Kidney glomerular epithelial cell (primary cell): ENCODE measurements at regions not wholly inside any gene's neighbourhood (a gene's known extent, or its start where the extent isn't known, plus 50 kb on each side); places are given as distances from the start of the nearest gene placed in this dataset.
A peak's percentile ranks its signal among the peaks of the same experiment; 100 is the strongest.

ENCODE experiments used
- DNase-seq: peaks from one replicate; lab custom pipeline; 2025; lab: John Stamatoyannopoulos, UW

DNA sequence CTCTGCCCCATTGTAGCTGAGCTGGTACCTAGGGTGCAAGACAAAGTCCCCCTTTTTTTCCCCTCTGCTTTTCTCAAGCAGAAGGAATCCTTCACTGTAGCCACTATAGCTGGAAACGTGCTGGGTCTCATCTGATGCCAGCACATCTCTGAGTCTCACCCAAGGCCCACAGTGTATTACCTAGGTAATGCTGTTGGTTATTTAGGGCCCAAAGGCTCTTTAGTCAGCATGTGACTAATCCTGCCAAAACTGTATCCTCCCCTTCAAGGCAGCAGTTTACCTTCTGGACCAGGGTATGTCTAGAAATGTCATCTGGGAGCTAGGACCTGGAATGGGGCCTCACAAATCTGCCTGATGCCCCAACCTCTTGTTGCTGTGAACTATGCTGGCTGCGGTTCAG, 423.4 kb downstream of the NUF2 start:
- no peak for DNase-seq

DNA sequence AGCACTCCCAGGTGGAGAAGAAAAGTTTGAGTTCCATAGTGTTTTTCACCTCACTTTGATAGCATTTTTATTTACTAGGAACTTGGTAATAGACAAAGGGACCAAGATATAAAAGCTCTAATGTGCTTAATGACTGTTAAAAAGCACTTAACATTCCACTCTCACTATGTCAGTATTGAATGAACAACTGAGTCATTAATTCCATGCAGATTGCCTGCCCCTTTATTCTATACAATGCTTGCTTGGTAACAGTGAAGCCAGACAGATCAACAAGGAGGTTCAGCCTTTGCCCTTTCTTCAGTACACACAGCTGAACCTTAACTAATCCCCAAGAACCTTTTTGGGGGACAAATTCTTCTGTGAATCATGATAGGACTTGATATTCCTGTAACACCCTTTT, 425.5 kb downstream of the NUF2 start:
- no peak for DNase-seq

GRCh38 chr1:163747855-163748254, 426.1 kb downstream of the NUF2 start:
- no peak for DNase-seq

GRCh38 chr1:163758977-163759670, 437.4 kb downstream of the NUF2 start:
- DNase-seq, result no peak

GRCh38 chr1:163761898-163762297, 440.1 kb downstream of the NUF2 start:
- DNase-seq, result no peak

GRCh38 chr1:163766257-163766918, 444.6 kb downstream of the NUF2 start:
- DNase-seq, result no peak

- no peak for DNase-seq
Measured at GRCh38 chr1:163768576-163768975, 446.8 kb downstream of the NUF2 start.

DNA sequence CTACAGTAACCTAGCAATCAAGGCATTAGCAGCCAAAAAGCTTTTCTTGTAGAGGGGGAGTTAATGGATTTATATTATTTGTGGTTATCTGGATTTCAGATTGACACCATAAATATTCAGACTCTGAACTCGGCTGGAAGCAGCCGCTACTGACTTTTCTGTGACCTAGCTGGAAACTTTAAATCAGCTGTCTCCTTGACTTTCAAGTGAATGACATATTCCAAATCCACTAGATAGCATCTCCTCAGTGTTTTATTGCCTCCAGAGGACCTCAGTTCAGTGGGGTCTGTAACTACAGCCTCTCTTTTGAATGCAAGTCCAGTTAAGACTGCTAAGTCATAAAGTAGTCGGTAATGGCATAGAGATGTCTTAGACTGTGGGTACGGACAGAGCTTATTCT, 448.5 kb downstream of the NUF2 start:
- no peak for DNase-seq

GRCh38 chr1:163771637-163772036, 449.9 kb downstream of the NUF2 start:
- DNase-seq, result no peak

DNA sequence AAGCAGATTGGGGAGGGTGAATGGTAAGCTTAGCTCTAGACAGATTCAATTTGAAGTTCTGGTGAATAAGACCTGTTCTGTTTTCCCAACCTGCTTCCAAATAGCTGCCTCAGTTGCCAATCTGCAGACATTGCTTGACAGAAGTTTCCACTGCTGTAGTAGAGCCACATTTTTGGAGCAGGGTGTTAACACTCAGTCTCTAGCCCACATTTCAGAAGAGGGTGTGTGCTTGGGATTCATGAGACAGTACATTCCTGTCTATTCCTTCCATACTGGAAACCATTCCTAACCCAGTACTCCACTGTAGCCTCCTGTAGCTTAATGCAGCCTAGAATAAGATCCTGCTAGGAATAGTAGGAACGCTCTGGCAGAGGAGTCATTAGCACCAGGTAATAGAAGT, 450.5 kb downstream of the NUF2 start:
- DNase-seq, result no peak

DNA sequence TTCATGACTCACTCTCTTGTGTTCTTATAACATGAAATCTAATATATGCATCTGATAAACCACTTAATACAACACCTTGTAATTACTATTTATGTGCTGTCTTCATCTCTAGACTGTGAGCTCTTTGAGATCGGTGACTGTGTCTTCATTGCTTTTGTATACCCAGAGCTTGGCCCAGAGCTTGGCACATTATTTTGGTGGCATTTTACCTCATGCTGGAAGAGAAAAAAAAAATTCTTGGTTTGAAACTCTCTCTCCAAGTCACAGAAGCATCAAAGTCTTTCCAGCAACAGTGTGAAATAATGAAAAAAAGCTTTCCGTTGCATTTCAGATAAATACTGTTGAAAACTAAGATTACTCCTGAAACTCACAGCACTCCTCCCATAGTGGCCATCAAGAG, 451.6 kb downstream of the NUF2 start:
- DNase-seq, result no peak

DNA sequence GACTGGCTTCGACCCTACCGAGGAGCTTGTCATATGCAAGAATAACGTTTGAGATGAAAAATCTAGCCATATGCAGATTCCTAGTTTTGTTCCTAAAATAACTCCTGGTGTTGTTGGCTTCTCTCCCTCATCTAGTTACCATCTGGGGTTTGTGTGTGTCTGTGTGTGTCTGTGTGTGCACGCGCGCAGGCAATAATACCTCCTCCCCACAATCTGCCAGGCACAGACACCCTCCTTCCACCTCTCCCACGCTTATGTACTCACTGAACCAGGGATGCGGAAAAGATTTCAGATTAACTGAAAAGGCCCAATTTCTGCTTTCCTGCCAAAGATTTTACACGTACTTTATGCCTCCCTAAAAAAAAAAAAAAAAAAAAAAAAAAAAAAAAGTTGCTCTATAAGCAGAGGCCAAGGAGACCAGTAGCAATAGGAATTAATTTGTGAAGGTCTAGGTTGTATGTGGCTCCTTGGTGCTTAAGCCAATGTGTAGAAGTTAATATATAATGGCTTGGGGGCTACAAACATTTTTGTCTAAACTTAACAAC, 452.7 kb downstream of the NUF2 start:
- DNase-seq, result peak; percentile 30

DNA sequence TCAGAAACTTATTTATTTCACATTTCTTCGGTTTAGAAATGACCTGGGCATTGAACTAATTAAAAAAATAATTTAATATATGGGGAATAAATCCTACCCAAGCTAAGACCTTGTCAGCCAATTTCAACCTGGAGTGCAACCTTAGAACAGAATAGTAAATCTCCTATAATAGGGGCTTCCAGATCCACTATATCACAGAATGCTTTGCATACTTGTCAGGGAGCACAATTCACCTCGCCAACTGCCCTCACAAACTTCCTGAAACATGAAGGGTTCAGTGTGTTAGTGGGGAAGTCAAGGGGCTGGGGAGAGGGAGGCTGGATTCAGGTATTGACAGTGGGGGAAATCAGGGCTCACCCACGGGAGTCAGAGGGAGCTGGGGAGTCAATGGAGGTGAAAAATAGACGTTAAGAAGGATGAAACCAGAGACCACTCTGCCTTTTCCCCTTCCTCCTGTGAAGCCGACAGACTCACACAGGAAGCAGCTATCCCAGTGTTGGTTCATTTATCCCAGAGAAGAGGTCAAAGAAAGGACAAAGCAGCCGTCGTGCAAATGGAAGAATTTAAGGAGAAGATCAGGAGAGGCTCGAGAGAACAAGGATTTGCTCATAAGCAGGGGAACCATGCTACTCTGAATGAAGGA, 453.3 kb downstream of the NUF2 start:
- DNase-seq, result no peak

DNA sequence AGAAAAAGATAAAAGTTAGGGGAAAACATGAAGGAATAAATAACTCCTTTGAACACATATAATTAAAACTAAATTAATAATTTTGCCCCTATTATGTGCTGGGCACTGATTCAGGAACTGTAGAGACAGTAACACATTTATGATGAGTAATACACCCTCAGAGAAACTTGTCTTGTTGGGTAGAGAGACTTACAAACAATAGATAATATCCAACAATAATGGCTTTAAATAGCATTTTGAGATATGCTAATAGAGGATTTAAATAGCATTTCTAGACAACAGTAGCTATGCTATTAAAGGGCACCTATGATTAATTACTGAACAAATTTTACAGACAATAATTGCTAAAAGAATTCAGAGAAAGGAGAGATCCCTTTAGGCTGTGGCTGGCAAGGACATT, 455.5 kb downstream of the NUF2 start:
- DNase-seq, result no peak

DNA sequence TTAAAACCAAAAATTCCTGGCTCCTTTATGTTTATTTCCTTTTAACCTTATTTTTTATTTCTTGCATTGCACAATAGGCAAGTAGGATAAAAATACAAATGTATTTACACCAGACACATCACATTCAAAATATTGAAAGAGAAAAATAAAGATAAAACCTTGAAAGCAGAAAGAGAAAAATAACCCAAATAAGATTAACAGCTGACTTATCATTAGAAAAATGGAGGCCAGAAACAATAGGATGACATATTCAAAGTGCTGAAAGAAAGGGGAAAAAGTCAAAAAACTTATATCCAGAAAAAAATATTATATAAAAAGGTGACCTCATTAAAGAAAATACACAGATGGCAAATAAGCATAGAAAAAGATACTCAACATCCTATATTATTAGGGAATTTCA, 459.4 kb downstream of the NUF2 start:
- DNase-seq, result no peak

DNA sequence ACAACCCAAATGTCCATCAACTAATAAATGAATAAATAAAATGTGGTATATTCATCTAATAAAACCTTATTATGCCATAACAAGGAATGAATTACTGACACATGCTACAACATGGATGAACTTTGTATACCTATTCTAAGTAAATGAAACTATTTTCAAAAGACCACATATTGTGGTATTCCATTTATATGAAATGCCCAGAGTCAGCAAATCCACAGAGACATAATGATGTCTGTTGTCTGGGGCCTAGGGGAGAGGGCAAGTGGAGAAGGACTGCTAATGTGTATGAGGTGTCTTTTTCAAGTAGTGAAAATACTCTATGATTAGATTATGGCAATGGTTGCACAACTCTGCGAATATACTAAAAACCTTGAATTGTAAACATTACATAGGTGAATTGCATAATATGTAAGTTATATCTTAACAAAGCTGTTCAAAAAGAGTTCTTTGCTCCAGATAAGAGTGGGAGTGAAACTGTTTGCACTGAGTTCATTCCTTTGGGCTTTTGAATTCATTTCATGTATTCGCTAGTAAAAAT, 464.2 kb downstream of the NUF2 start:
- DNase-seq, result no peak

DNA sequence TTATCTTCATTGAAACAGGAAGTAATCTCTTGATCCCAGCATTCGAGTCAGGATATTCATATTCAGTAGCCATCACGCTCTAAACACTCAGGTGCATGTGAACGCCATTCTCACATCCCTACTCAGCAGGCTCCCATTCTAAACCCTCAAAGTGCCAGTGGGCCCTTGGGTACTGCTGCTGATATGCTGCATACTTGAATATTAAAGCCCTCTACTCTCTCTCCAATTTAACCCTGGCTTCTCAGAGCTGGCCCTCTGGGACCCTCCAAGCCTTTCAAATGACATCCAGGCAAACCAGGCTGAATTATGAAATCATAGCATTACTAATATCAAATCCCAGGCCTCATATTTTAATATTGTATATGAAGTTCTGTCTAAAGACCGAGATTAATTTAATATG, 468.2 kb downstream of the NUF2 start:
- no peak for DNase-seq

DNA sequence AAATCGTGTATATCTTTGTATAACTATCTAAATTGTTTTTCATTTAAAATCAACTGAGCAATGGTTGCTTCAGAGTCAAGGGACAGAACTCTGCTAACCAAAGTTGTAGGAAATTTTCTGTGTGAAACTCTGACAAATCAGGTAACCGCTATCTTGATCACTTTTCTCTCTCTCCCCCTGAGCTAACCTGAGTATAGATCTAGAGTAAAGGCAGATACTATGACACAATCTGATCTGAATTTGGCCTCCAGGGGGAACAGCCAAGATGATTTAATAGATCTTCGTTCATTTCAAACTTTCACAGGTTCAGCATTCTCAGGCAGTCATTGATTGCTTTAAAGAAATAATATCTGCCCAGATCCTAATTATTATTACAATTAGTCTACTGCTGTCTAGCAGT, 472.8 kb downstream of the NUF2 start:
- DNase-seq, result no peak

GRCh38 chr1:163796394-163796821, 474.7 kb downstream of the NUF2 start:
- no peak for DNase-seq

DNA sequence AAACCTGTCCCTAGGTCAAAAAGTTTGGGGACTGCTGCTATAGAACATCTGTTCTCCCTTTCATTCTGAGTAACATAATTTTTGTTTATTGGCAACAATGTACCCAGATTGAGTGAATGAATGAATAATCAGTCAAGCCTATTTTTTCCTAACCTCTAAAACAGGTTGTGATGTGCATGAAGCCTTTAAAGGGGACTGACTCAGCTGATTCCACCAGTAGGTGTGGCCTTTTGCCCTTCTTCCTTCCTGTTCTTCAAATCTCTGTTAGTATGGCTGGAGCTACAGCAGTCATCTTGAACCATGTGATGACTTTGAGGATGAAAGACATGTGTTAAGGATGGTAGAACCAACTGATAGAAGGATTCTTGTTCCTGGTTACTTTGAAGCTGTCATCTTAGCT, 476.1 kb downstream of the NUF2 start:
- DNase-seq, result no peak

DNA sequence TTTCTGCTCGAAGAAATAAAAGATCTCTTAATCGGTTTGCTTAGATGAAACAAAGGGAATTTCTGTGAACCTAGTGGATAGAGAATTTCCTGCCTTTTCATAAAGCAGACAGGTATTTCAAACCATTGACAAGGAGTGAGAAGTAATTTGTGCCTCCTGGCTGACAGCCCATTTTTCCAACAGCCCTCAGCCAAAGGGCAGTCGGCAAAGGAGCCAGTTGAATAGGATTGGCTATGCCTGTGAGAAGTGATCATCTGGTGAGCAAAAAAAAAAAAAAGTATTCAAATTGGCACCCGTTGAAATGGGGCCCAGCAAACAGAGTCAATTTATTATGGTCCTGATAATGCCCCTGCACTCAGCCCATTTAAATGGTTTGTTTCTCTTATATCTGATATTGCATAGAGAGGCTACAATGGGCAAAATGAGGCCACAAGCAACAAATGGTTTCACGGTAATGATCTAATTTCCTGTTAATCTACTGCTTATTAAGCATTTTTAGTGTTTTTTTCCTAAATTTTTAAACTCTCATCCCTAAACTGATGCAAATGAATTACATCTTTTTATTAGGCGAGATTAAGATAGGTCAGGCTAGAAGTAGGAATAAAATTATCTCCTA, 477.5 kb downstream of the NUF2 start:
- no peak for DNase-seq

DNA sequence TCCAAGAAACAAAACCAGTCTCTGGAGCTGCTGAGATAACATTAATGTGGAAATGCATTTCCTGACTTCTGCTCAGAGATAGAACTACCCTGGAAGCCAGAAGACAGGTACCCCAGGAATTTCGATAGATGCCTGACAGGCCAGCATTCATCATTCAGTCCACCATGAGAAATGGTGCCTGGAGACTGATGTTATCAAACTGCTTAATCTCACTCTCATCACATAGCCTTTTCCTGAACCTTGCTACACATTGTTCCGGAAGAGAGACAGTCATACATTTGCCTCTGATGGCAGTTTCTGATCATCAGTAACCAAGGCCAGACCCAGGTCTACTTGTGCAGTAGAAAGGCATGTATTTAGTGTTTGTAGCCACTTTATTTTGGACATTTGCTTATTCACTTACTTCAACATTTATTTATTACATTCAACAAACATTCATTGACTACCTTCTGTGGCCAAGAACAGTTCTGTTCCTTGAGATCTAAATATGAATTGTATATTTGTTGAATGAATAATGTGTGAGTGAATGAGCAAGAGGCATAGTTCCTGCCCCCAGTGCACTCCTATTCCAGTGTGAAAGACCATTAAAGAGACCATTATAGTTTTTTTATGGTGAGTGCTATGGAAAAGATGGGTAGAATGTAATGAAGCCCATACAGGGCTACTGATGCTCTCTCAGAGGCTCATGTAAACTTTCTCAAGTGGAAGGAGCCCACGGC, 485.7 kb downstream of the NUF2 start:
- no peak for DNase-seq
